ENCODE measurements at regions not wholly inside any gene's neighbourhood (a gene's known extent, or its start where the extent isn't known, plus 50 kb on each side); places are given as distances from the start of the nearest gene placed in this dataset.

DNA sequence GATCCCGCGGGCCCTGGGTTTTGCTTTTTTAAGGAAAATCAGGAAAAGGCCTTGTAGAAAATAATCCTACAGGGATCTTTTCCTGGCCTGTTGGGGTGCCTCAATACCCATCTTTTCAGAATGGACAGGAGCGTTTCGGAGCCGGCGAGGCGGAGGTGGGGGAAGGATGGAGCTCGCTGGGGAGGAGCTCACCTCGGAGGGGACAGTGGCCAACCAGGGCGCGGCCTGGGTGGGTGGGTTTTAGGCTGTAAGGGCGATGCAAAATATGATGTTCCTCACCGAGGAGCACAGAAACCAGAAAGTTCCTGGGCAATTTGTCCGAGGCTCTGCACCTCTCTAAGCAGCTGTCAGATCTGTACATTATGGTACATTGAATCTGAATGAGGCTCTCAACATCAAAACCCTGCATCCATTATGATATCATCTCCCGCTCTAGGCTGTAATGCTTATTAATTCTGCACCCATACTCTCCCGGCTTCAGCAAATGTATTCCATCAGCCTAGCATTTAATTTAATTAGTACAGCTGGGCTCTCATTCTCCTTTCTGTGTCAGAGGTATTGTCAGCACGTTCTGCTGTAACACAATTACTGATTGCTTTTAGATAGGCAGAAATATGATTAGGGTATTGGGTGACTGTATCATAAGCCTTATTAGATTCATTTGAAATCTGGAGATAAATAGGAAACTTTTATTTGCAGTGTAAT, 90.3 kb upstream of the SOX1 start:
- TF ChIP-seq, protein P1, sequence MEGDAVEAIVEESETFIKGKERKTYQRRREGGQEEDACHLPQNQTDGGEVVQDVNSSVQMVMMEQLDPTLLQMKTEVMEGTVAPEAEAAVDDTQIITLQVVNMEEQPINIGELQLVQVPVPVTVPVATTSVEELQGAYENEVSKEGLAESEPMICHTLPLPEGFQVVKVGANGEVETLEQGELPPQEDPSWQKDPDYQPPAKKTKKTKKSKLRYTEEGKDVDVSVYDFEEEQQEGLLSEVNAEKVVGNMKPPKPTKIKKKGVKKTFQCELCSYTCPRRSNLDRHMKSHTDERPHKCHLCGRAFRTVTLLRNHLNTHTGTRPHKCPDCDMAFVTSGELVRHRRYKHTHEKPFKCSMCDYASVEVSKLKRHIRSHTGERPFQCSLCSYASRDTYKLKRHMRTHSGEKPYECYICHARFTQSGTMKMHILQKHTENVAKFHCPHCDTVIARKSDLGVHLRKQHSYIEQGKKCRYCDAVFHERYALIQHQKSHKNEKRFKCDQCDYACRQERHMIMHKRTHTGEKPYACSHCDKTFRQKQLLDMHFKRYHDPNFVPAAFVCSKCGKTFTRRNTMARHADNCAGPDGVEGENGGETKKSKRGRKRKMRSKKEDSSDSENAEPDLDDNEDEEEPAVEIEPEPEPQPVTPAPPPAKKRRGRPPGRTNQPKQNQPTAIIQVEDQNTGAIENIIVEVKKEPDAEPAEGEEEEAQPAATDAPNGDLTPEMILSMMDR (IDR thresholded peaks at IDR 0.05; ENCODE audit: unreplicated experiment) = no peak
- H3K4me3 Mint-ChIP-seq (ENCODE audit: low read depth) = no peak overlapping the region
- H3K36me3 Mint-ChIP-seq (ENCODE audit: insufficient read depth) = no peaks in the 10 kb centered on the region
- H3K9me3 Mint-ChIP-seq (ENCODE audit: low read depth) = peaks cover 13% of the 10 kb centered on the region
- peaks cover 59% of the 10 kb centered on the region for H3K27me3 Mint-ChIP-seq
- H3K27ac Mint-ChIP-seq = no peak overlapping the region
- no peak for DNase-seq (ENCODE audit: low spot score, unreplicated experiment)
- H3K4me1 Mint-ChIP-seq (ENCODE audit: low read depth) = peaks cover 16% of the 10 kb centered on the region

DNA sequence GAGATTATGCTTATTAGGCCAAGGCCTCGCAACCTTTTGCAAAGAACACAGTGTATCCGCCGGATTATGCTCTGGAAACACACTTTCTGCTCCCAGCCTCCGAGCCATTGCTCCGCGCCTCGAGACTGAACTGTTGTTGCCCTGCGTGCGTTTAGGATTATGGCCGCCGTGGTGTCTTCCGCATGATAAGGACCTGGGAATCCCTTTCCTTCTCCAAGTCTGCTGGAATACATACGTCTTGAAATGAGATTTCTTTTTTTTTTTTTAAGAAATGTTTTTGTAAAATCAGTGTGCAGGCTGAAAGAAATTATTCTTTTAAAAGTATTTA, 89.8 kb upstream of the SOX1 start:
- no peaks in the 10 kb centered on the region for H3K36me3 Mint-ChIP-seq (ENCODE audit: insufficient read depth)
- TF ChIP-seq, protein P1 (IDR thresholded peaks at IDR 0.05; ENCODE audit: unreplicated experiment) = no peak
- H3K4me3 Mint-ChIP-seq (ENCODE audit: low read depth) = no peak overlapping the region
- peaks cover 58% of the 10 kb centered on the region for H3K27me3 Mint-ChIP-seq
- peaks cover 13% of the 10 kb centered on the region for H3K4me1 Mint-ChIP-seq (ENCODE audit: low read depth)
- DNase-seq (ENCODE audit: low spot score, unreplicated experiment) = no peak
- H3K9me3 Mint-ChIP-seq (ENCODE audit: low read depth) = peaks cover 13% of the 10 kb centered on the region
- H3K27ac Mint-ChIP-seq = no peak overlapping the region

DNA sequence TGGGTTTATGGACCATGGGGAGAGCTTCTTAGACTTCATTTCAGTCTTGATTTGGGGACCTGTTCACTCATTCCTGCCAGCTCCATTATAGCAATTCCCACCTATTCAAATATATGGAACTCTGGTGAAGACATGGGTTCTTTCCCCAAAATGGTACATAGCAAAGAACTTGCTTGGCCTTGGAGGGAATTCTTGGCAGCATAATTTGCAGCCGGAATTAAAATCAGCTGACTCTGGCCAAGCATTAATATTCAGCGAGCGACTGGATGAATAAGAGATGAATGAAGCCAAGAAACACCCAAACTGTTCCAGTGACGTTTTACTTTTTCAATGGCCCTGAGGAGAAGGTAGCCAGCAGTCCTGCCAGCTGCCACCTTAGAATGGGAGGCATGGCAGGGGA, 88.4 kb upstream of the SOX1 start:
- Mint-ChIP-seq H3K27me3 (peaks cover 47% of the 10 kb centered on the region), H3K27ac (no peak overlapping the region), H3K4me3 (ENCODE audit: low read depth) (no peak overlapping the region), H3K9me3 (ENCODE audit: low read depth) (peaks cover 13% of the 10 kb centered on the region), H3K4me1 (ENCODE audit: low read depth) (peaks cover 5% of the 10 kb centered on the region), H3K36me3 (ENCODE audit: insufficient read depth) (no peaks in the 10 kb centered on the region)
- no peak for DNase-seq (ENCODE audit: low spot score, unreplicated experiment)
- TF ChIP-seq, protein P1 (IDR thresholded peaks at IDR 0.05; ENCODE audit: unreplicated experiment) = no peak

DNA sequence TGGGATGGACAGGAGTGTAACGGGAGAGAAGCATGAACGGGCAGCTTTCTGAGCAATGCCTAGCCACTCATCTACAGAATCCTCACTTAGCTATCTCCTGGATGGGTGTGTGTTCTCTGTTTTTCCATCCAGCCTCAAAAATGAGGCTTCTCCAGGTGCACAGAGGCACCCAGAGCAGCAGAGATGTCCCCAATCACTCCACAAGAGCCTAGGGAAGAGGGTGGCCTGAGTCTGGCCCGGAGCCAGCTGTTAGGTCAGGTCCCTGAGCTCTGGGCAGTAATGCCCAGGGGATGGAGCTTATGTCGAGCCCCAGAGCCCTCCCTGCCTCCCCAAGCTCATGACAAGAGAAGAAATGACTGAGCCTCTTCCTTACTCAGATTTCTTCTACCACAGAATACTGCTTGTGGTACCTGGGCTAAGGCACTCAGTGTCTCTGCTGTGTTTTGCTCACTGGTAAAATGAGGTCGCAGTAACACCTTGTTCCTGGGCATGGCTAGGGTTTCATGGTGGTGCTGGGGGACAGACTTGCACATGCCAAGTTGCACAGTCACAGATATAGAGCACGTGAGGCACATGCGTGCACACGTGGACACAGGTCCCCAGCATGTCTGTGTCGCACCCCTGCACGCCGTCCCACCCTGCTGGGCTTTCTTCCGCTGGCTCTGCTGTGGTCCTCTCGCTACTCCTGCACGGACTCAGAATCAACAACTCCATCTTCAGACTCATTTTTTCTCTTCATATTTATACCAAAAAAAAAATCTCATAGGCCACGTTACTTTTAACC, 86.6 kb upstream of the SOX1 start:
- Mint-ChIP-seq H3K9me3 (ENCODE audit: low read depth) (peaks cover 2% of the 10 kb centered on the region), H3K4me1 (ENCODE audit: low read depth) (no peaks in the 10 kb centered on the region), H3K27ac (no peak overlapping the region), H3K4me3 (ENCODE audit: low read depth) (no peak overlapping the region), H3K27me3 (peaks cover 50% of the 10 kb centered on the region), H3K36me3 (ENCODE audit: insufficient read depth) (no peaks in the 10 kb centered on the region)
- no peak for DNase-seq (ENCODE audit: low spot score, unreplicated experiment)
- TF ChIP-seq, protein P1 (IDR thresholded peaks at IDR 0.05; ENCODE audit: unreplicated experiment) = no peak

DNA sequence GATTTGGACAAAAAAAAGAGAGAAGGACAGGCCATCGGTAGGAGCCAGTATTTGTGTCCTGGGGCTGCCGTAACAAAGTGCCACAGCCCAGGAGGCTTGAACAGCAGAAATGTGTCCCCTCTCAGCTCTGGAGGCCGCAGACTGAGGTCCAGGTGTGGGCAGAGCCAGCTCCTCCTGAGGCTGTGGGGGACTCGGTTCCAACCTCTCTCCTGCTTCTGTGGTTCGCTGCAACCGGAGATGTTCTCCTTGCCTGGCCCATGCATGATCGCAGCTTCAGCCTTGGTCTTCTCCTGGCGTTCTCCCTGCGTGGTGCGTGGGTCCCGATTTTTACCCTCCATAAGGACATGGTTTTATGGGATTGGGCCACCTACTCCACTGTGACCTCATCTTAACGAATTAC, 85.9 kb upstream of the SOX1 start:
- Mint-ChIP-seq H3K27ac (no peak overlapping the region), H3K36me3 (ENCODE audit: insufficient read depth) (no peaks in the 10 kb centered on the region), H3K4me3 (ENCODE audit: low read depth) (no peak overlapping the region), H3K4me1 (ENCODE audit: low read depth) (no peaks in the 10 kb centered on the region), H3K27me3 (peaks cover 50% of the 10 kb centered on the region), H3K9me3 (ENCODE audit: low read depth) (no peaks in the 10 kb centered on the region)
- TF ChIP-seq, protein P1 (IDR thresholded peaks at IDR 0.05; ENCODE audit: unreplicated experiment) = no peak
- DNase-seq (ENCODE audit: low spot score, unreplicated experiment) = no peak

Measured in progenitor cell of endocrine pancreas (in vitro differentiated cells).